ENCODE measurements at regions not wholly inside any gene's neighbourhood (a gene's known extent, or its start where the extent isn't known, plus 50 kb on each side); places are given as distances from the start of the nearest gene placed in this dataset.
A peak's percentile ranks its signal among the peaks of the same experiment; 100 is the strongest.
"Not testable (repeated sequence)": the region's sequence is repeated elsewhere in the genome, so short reads cannot be mapped to it uniquely, and the experiment has no call there.

GRCh38 chr7:32748337-32748736, 143.2 kb downstream of the KBTBD2 start:
- H3K4me1 ChIP-seq (ENCODE audit: control insufficient read depth in 5 of 5, insufficient read depth in 5 of 5, low read length in 5 of 5); H3K9ac ChIP-seq (ENCODE audit: insufficient read depth in 1 of 2, low read length in 2 of 2); H3K27ac ChIP-seq (ENCODE audit: low read depth in 1 of 2, low read length in 1 of 2); ATAC-seq (ENCODE audit: insufficient read depth, low FRiP score); H3K4me3 ChIP-seq; H3K27me3 ChIP-seq (ENCODE audit: control insufficient read depth in 3 of 3, insufficient read depth in 3 of 3, low read length in 2 of 3); H3K9me3 ChIP-seq (ENCODE audit: control insufficient read depth in 4 of 4, insufficient read depth in 3 of 4, low read length in 3 of 4); DNase-seq; H3K36me3 ChIP-seq (ENCODE audit: control insufficient read depth in 4 of 4, insufficient read depth in 4 of 4, low read length in 4 of 4): not testable (repeated sequence)
- 70 to 82% methylated on average over 2 of the region's 2 CpGs for WGBS, 2 donors

DNA sequence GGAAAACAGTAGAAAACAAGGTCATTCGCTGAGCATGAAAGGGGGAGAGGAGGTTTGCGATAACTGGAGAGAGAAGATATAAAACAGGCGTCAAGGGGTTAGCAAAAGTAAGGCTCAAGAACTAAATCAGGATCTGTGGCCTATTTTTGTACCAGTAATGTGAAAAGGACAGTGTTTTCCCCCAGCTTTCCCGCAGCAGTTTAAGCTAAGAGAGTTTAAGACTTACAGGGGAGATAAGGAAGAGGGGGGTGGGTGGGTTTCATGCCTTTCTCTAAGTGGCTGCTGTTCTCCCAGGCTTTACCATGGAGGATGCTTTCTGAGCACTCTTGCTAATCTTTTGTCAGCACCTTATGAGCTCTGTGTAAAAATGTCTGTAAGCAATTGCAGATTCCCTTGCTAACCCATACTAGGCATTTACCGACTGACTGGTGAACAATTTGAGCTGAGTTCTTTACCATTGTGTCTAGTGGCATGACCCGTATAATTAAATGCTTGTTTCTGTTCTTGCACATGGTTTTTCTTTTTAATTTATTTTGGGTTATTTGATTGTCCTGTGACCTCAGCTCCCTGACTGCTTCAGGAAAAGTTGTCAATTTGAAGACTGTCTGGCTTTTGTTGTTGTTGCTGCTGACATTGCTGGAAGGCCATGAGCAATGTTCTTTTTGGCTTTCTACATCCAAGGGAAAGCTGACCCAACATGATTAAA, 144.0 kb downstream of the KBTBD2 start:
- not testable (repeated sequence) for H3K27ac ChIP-seq (ENCODE audit: low read depth in 1 of 2, low read length in 1 of 2); DNase-seq; ATAC-seq (ENCODE audit: insufficient read depth, low FRiP score); H3K9me3 ChIP-seq (ENCODE audit: control insufficient read depth in 4 of 4, insufficient read depth in 3 of 4, low read length in 3 of 4); H3K27me3 ChIP-seq (ENCODE audit: control insufficient read depth in 3 of 3, insufficient read depth in 3 of 3, low read length in 2 of 3); H3K4me1 ChIP-seq (ENCODE audit: control insufficient read depth in 5 of 5, insufficient read depth in 5 of 5, low read length in 5 of 5); H3K36me3 ChIP-seq (ENCODE audit: control insufficient read depth in 4 of 4, insufficient read depth in 4 of 4, low read length in 4 of 4); H3K9ac ChIP-seq (ENCODE audit: insufficient read depth in 1 of 2, low read length in 2 of 2); H3K4me3 ChIP-seq
- WGBS, 2 donors = 87 to 92% methylated on average over 6 of the region's 6 CpGs

GRCh38 chr7:32741853-32742476, 149.6 kb downstream of the KBTBD2 start:
- not testable (repeated sequence) for H3K9me3 ChIP-seq (ENCODE audit: control insufficient read depth in 4 of 4, insufficient read depth in 3 of 4, low read length in 3 of 4); H3K9ac ChIP-seq (ENCODE audit: insufficient read depth in 1 of 2, low read length in 2 of 2); H3K36me3 ChIP-seq (ENCODE audit: control insufficient read depth in 4 of 4, insufficient read depth in 4 of 4, low read length in 4 of 4); ATAC-seq (ENCODE audit: insufficient read depth, low FRiP score); H3K4me1 ChIP-seq (ENCODE audit: control insufficient read depth in 5 of 5, insufficient read depth in 5 of 5, low read length in 5 of 5); DNase-seq; H3K4me3 ChIP-seq; H3K27ac ChIP-seq (ENCODE audit: low read depth in 1 of 2, low read length in 1 of 2); H3K27me3 ChIP-seq (ENCODE audit: control insufficient read depth in 3 of 3, insufficient read depth in 3 of 3, low read length in 2 of 3)
- 90 to 94% methylated on average over 4 of the region's 4 CpGs for WGBS, 2 donors

- H3K36me3 ChIP-seq (ENCODE audit: control insufficient read depth in 4 of 4, insufficient read depth in 4 of 4, low read length in 4 of 4); DNase-seq; H3K9me3 ChIP-seq (ENCODE audit: control insufficient read depth in 4 of 4, insufficient read depth in 3 of 4, low read length in 3 of 4); ATAC-seq (ENCODE audit: insufficient read depth, low FRiP score); H3K27me3 ChIP-seq (ENCODE audit: control insufficient read depth in 3 of 3, insufficient read depth in 3 of 3, low read length in 2 of 3); H3K9ac ChIP-seq (ENCODE audit: insufficient read depth in 1 of 2, low read length in 2 of 2); H3K27ac ChIP-seq (ENCODE audit: low read depth in 1 of 2, low read length in 1 of 2); H3K4me3 ChIP-seq; H3K4me1 ChIP-seq (ENCODE audit: control insufficient read depth in 5 of 5, insufficient read depth in 5 of 5, low read length in 5 of 5): not testable (repeated sequence)
- WGBS, 2 donors = no CpG with 5 or more reads among the region's 1 CpG
Measured at GRCh38 chr7:32739749-32740148, 151.8 kb downstream of the KBTBD2 start.

DNA sequence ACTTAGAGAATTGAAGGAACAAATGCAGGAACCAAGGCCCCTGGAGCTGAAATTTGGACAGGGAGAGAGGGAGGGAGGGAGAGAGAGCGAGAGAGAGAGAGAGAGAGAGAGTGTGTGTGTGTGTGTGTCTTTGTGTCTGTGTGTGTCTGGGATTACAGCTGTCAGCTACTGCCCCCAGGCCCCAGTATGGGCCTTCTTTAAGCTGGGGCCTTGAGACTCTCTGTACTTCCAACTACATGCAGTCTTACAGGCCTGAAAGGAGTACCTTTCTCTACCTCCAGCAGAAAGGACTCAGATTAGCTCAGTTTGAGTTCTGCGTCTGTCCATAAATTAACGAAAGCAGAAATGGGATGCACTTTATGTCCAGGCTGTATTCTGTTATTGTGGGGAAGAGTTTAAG, 153.2 kb downstream of the KBTBD2 start:
- not testable (repeated sequence) for H3K9me3 ChIP-seq (ENCODE audit: control insufficient read depth in 4 of 4, insufficient read depth in 3 of 4, low read length in 3 of 4); H3K27ac ChIP-seq (ENCODE audit: low read depth in 1 of 2, low read length in 1 of 2); DNase-seq; H3K27me3 ChIP-seq (ENCODE audit: control insufficient read depth in 3 of 3, insufficient read depth in 3 of 3, low read length in 2 of 3); H3K36me3 ChIP-seq (ENCODE audit: control insufficient read depth in 4 of 4, insufficient read depth in 4 of 4, low read length in 4 of 4); H3K9ac ChIP-seq (ENCODE audit: insufficient read depth in 1 of 2, low read length in 2 of 2); H3K4me3 ChIP-seq; H3K4me1 ChIP-seq (ENCODE audit: control insufficient read depth in 5 of 5, insufficient read depth in 5 of 5, low read length in 5 of 5); ATAC-seq (ENCODE audit: insufficient read depth, low FRiP score)
- 88 to 98% methylated on average over 3 of the region's 3 CpGs for whole genome bisulfite sequencing, 2 donors

DNA sequence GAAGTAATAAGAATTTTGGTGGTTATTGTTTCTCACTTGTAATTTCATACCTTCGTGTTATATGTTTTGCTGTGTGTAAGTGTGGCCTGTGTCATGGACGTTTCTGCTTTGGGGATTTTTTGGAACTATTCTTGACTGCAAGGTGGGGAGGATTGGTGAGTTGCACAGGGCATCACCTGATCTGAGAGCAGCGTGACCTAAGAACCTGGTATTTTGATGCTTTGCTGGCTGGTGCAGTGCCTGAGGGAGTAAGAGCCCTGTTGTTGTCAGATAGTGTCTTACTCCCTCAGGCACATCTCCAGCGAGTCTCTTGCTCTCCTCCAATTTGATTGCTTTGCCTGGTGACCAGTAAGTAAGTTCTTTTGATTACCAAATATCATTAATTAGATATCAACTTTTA, 158.8 kb downstream of the KBTBD2 start:
- not testable (repeated sequence) for H3K4me3 ChIP-seq; H3K36me3 ChIP-seq (ENCODE audit: control insufficient read depth in 4 of 4, insufficient read depth in 4 of 4, low read length in 4 of 4); H3K27me3 ChIP-seq (ENCODE audit: control insufficient read depth in 3 of 3, insufficient read depth in 3 of 3, low read length in 2 of 3); DNase-seq; ATAC-seq (ENCODE audit: insufficient read depth, low FRiP score); H3K9me3 ChIP-seq (ENCODE audit: control insufficient read depth in 4 of 4, insufficient read depth in 3 of 4, low read length in 3 of 4); H3K27ac ChIP-seq (ENCODE audit: low read depth in 1 of 2, low read length in 1 of 2); H3K4me1 ChIP-seq (ENCODE audit: control insufficient read depth in 5 of 5, insufficient read depth in 5 of 5, low read length in 5 of 5); H3K9ac ChIP-seq (ENCODE audit: insufficient read depth in 1 of 2, low read length in 2 of 2)
- 81 to 85% methylated on average over 4 of the region's 4 CpGs for WGBS, 2 donors

- peak in 1 of 3 donors; percentile 20 for DNase-seq
Measured at GRCh38 chr7:32729335-32729675, 162.3 kb downstream of the KBTBD2 start.

DNA sequence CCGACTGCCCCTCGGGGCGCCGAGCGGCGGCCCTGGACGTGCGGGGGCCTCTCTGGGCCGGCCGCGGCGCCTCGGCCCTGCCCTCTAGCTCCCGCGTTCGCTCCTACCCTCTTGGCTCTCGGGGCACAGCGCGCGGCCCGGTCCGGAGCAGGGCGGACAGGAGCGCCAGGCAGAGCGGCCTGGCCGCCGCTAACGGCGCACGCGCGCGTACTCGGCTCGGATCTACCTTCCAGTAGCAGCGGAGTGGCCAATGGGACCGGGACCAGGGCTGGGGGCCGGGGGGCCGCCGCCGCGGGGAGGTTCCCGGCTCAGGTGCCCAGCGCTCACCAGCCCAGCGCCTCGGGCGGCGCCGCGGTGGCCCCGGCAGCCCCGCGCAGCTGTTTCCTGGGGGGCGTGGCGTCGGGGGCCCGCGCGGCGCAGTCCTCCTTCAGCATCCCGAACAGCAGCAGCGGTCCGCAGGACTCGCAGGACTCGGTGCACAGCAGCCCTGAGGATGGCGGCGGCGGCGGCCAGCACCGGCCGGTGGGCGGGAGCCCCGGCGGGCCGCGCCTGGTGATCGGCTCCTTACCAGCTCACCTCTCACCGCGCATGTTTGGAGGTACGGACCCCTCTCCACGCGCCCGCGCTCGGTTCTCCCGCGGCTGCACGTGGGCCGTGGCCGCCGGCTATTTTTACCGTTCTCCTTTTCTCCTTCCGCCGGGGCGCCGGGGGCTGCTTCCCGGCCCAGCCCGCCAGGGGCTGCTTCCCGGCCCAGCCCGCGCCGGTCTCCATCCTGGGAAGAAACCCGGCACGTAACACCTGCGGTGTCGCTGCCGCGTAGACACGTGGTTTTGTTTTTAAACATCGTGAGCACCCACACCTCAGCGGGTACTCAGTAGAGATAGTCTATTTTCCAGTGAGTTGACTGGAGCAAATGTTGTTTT, 162.9 kb downstream of the KBTBD2 start:
- H3K4me3 ChIP-seq = peak overlapping the region; percentile 60
- DNase-seq (peak; percentile 71 to 81 (median 77)), ATAC-seq (ENCODE audit: insufficient read depth, low FRiP score) (peak; percentile 86)
- 0% methylated on average over 62 to 105 of the region's 111 CpGs for WGBS, 2 donors
- H3K27me3 ChIP-seq (ENCODE audit: control insufficient read depth in 3 of 3, insufficient read depth in 3 of 3, low read length in 2 of 3); H3K9me3 ChIP-seq (ENCODE audit: control insufficient read depth in 4 of 4, insufficient read depth in 3 of 4, low read length in 3 of 4); H3K36me3 ChIP-seq (ENCODE audit: control insufficient read depth in 4 of 4, insufficient read depth in 4 of 4, low read length in 4 of 4); H3K4me1 ChIP-seq (ENCODE audit: control insufficient read depth in 5 of 5, insufficient read depth in 5 of 5, low read length in 5 of 5): not testable (repeated sequence)
- H3K27ac ChIP-seq (ENCODE audit: low read depth in 1 of 2, low read length in 1 of 2) = peak overlapping the region; percentile 76 to 94
- peak overlapping the region in 1 of 2 donors; percentile 55 for H3K9ac ChIP-seq (ENCODE audit: insufficient read depth in 1 of 2, low read length in 2 of 2)

More at GRCh38 chr7:32729335-32729675, 162.3 kb downstream of the KBTBD2 start:
- not testable (repeated sequence) for H3K4me3 ChIP-seq; H3K36me3 ChIP-seq (ENCODE audit: control insufficient read depth in 4 of 4, insufficient read depth in 4 of 4, low read length in 4 of 4); H3K27me3 ChIP-seq (ENCODE audit: control insufficient read depth in 3 of 3, insufficient read depth in 3 of 3, low read length in 2 of 3); H3K9me3 ChIP-seq (ENCODE audit: control insufficient read depth in 4 of 4, insufficient read depth in 3 of 4, low read length in 3 of 4); ATAC-seq (ENCODE audit: insufficient read depth, low FRiP score); H3K27ac ChIP-seq (ENCODE audit: low read depth in 1 of 2, low read length in 1 of 2); H3K9ac ChIP-seq (ENCODE audit: insufficient read depth in 1 of 2, low read length in 2 of 2); H3K4me1 ChIP-seq (ENCODE audit: control insufficient read depth in 5 of 5, insufficient read depth in 5 of 5, low read length in 5 of 5)
- 16 to 23% methylated on average over 5 of the region's 5 CpGs for WGBS, 2 donors
